Sigmoid colon (tissue), 4 donors: ENCODE measurements at regions not wholly inside any gene's neighbourhood (a gene's known extent, or its start where the extent isn't known, plus 50 kb on each side); places are given as distances from the start of the nearest gene placed in this dataset.

Experiments used
- CTCF ChIP-seq, 4 experiments: fragments of 450-650 bp in 3 of 4; fragments of 200-600 bp in 1 of 4; IDR thresholded peaks; one replicate each; pipeline ENCODE4 v1.5.1; 2016 to 2019; ENCODE audit warnings: antibody characterized with exemption in 4 of 4, mild to moderate bottlenecking in 3 of 4, moderate library complexity in 2 of 4
- EP300 ChIP-seq, 4 donors: sonication (generic); formaldehyde crosslinking; IDR thresholded peaks; one replicate each; pipeline ENCODE4 v1.6.1; 2017; ENCODE audit warnings: antibody characterized with exemption in 4 of 4
- POLR2A ChIP-seq, 2 donors: fragments of 450-650 bp; IDR thresholded peaks; one replicate each; pipeline ENCODE4 v1.6.1; 2016; ENCODE audit warnings: antibody characterized with exemption in 2 of 2, mild to moderate bottlenecking in 2 of 2, moderate library complexity in 2 of 2

DNA sequence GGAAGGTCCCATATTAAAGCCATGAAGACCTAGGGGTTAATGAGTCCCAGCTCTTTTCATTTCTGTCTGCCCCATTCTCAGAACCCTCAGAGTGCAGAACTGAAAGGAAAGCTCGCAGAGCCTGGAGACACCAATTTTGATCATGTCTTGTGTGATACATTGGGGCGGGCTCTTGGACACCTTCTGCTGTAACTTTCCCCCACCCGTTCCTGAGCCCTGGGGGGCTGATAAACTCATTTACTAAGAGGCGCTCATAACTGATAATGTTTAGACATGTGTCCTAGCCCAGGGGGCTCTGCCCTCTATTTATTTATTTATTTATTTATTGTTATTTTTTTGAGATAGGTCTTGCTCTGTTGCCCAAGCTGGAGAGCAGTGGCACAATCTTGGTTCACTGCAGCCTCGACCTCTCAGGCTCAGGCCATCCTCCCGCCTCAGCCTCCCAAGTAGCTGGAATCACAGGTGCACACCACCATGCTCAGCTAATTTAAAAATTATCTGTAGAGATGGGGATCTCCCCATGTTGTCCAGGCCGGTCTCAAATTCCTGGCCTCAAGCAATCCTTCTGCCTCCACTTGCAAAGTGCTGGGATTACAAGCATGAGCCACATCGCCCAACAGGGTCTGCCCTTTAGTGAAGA lies 72.4 kb upstream of the HAAO start:
- no peak for TF ChIP-seq CTCF (IDR thresholded peaks at IDR 0.05)
- TF ChIP-seq POLR2A (IDR thresholded peaks at IDR 0.05): no peak
- no peak for TF ChIP-seq EP300 (IDR thresholded peaks at IDR 0.05)
